Esophagus squamous epithelium (tissue), 4 donors: ENCODE measurements at regions not wholly inside any gene's neighbourhood (a gene's known extent, or its start where the extent isn't known, plus 50 kb on each side); places are given as distances from the start of the nearest gene placed in this dataset.

Experiments used
- POLR2A ChIP-seq, 4 donors: fragments of 450-650 bp; IDR thresholded peaks; one replicate each; pipeline ENCODE4 v1.6.1; 2017; ENCODE audit warnings: antibody characterized with exemption in 4 of 4, mild to moderate bottlenecking in 4 of 4, moderate library complexity in 3 of 4
- TF ChIP-seq, protein P1 (sequence below), 6 experiments: fragments of 450-650 bp in 4 of 6; fragments of 200-600 bp in 2 of 6; sonication (generic) in 2 of 6; IDR thresholded peaks; one replicate each; pipeline ENCODE4 v1.5.1; 2016 to 2019; ENCODE audit warnings: antibody characterized with exemption in 6 of 6, mild to moderate bottlenecking in 4 of 6, moderate library complexity in 4 of 6

DNA sequence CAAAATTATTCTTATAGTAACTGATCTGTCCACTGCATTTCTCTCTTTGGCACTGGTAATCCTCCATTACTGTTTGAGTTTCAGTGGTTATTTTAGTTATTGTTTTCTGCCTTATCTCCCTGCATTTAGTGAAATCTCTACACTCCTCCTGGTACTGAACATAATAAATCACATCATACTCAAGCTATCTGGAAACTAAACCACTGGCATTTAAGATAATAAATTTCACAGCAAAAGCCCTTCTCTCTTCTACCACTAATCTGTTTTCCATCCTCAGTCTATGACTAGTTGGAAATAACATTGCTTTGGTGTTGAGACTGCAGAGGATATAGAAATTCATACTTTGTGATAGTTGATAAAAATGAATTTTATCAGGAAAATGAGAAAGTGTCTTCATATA, 399.3 kb upstream of the FSHR start:
- TF ChIP-seq, protein P1, sequence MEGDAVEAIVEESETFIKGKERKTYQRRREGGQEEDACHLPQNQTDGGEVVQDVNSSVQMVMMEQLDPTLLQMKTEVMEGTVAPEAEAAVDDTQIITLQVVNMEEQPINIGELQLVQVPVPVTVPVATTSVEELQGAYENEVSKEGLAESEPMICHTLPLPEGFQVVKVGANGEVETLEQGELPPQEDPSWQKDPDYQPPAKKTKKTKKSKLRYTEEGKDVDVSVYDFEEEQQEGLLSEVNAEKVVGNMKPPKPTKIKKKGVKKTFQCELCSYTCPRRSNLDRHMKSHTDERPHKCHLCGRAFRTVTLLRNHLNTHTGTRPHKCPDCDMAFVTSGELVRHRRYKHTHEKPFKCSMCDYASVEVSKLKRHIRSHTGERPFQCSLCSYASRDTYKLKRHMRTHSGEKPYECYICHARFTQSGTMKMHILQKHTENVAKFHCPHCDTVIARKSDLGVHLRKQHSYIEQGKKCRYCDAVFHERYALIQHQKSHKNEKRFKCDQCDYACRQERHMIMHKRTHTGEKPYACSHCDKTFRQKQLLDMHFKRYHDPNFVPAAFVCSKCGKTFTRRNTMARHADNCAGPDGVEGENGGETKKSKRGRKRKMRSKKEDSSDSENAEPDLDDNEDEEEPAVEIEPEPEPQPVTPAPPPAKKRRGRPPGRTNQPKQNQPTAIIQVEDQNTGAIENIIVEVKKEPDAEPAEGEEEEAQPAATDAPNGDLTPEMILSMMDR (IDR thresholded peaks at IDR 0.05), result no peak
- no peak for TF ChIP-seq POLR2A (IDR thresholded peaks at IDR 0.05)
